AG10803 (cell line): ENCODE measurements at regions not wholly inside any gene's neighbourhood (a gene's known extent, or its start where the extent isn't known, plus 50 kb on each side); places are given as distances from the start of the nearest gene placed in this dataset.

Source experiments
- DNase-seq: peaks from one replicate; pipeline ENCODE4 v3.0.0; 2010; ENCODE audit warnings: low read depth
- H3K4me3 ChIP-seq: 2 replicates; pipeline ENCODE4 v1.5.1; 2011; ENCODE audit warnings: mild to moderate bottlenecking, low read length, control low read depth
- CTCF ChIP-seq: conservative IDR thresholded peaks from 2 replicates; pipeline ENCODE4 v1.5.1; 2011; ENCODE audit warnings: mild to moderate bottlenecking, low read length, control low read depth, inconsistent platforms

DNA sequence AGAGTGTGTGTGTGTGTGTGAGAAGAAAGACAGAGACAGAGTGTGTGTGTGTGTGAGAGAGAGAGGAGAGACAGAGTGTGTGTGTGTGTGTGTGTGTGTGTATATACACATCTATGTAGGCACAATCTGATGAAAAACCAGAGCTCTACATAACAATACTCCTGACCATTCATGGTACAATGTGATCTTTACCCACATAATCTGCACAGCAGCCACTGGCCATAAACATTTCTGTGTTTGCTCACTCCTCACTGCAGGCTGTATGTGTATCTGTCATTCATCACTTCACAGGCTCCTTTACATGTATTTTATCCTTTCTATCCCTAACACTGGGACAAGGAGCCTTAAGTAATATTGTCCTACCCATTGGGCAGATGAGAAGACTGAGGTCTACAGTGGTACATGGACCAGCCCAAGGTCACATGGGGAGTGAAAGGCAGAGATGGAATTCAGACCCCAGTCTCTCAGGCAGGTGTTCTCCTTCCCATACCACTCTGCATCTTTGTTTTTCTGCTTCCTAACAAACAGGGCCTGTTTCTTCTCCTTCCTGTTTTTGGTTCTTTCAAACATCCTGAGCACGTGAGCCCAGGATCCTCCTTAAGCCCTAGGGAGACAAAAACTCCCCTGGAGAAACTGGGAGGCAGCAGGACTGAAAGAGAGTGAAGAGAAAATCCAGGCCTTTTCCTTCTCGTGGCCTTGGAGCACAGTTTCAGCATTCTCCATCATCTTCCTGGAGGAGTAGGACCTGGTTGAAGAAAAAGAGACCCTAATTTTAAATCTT is 201.7 kb upstream of the MSX2 start:
- no peak for DNase-seq
- no peak overlapping the region for H3K4me3 ChIP-seq
- no peak for TF ChIP-seq CTCF

DNA sequence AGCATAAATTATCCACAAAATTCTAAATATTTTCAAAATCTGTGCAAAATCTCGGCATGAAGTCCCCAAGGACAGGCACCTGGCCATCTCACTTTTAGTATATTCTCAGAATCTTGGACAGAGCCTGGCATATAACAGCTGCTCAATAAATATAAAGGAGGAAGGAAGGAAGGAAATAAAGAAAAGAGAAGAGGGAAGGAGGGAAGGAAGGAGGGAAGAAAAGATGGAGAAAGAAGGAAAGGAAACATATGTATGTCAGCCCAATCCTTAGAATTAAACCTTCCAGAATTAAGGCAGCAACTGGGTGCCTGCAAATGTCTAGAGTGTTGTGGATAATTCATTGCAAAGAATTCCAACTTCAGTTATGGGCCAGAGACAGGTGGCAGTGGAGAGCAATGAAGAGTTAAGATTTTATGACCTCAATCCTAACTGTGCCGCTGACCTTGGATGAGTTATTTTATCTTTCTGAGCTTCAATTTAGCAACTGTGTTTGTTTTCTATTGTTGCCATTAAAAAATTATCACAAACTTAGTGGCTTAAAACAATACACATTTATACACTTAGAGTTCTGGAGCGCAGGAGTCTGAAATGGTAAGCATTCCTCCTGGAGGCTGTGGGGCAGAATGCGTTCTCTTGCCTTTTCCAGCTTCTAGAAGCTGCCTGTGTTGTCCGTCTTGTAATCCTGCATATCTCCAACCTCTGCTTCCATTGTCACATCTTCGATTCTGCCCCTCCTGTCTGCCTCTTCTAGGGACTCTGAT is 200.9 kb upstream of the MSX2 start:
- H3K4me3 ChIP-seq, result no peak overlapping the region
- TF ChIP-seq CTCF, result no peak
- no peak for DNase-seq

GRCh38 chr5:174524351-174524750 is 200.0 kb upstream of the MSX2 start:
- TF ChIP-seq CTCF, result no peak
- no peak overlapping the region for H3K4me3 ChIP-seq
- no peak for DNase-seq

DNA sequence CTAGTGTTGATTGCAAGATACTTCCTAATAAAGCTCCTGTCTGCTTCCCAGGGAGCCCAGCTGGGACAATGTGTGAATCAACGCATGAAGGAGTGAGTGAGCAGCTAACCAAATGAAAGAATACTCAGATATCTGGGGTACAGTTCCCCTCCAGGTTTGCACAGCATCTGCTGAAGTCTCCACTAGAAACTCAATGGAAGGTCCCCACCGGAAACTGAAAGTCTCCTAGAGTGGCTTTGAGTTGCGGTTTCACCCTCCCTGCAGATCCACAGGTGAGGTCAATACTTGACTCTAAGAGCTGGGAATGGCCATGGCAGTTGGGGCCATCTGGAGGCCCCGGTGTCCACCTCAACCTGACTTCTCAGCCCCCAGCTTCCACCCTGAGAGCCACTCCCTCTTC is 198.2 kb upstream of the MSX2 start:
- TF ChIP-seq CTCF, result no peak
- H3K4me3 ChIP-seq, result no peak overlapping the region
- DNase-seq, result no peak

DNA sequence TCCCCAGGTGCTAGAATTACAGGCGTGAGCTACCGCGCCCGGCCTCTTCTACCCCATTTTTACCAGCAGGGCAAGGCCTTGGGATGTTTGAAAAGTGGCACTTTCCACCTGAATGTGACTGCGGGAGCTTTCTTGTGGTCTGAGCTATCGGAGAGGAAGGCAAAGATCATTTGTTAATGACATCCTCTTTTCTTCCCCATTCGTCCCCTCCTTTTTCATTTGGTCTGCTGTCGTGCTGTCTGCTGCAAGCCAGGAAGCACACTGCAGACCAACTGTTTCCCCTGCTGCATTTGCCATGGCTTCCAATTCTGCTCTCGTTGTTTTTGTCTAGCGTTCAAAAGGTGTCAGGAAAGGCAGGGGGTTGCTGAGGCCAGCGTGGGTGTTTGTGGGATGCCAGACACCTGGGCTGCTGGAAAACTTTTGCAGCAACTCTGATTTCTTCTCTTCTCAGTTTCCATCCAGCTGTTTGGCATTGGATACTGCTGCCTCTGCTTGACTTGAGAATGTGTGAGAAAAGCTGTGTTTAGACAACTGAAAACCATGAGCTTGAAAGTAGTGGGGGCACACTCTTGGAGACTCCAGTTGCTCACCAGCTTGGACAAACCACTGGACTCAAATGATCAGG is 196.4 kb upstream of the MSX2 start:
- no peak overlapping the region for H3K4me3 ChIP-seq
- no peak for DNase-seq
- TF ChIP-seq CTCF, result no peak

GRCh38 chr5:174528821-174529544 is 195.4 kb upstream of the MSX2 start:
- no peak overlapping the region for H3K4me3 ChIP-seq
- TF ChIP-seq CTCF, result no peak
- DNase-seq, result no peak
